ENCODE measurements at regions not wholly inside any gene's neighbourhood (a gene's known extent, or its start where the extent isn't known, plus 50 kb on each side); places are given as distances from the start of the nearest gene placed in this dataset.

DNA sequence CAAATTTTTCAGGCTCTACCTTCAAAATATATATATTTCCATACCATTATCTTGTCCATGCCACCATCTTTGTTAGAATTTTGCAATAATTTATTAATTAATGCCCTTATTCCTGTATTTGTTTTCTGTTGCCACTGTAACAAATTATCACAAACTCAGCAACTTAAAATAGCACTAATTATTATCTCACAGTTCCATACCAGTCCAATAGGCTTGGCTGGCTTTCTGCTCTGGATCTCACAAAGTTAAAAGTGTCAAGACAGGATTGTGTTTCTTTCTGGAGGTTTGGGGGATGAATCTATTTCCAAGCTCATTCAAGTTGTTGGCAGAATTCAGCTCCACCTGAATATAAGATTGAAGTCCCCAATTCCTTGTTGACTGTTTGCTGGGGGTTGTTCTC, 58.6 kb upstream of the SLC38A4 start:
- Histone ChIP-seq H3K4me3 (replicated peaks in 1 of 3) (no peak overlapping the region), H3K4me1 (no peaks in the 10 kb centered on the region), H3K36me3 (no peaks in the 10 kb centered on the region), H3K9me3 (no peaks in the 10 kb centered on the region), H3K27ac (no peak overlapping the region), H3K27me3 (no peaks in the 10 kb centered on the region)
- intact Hi-C loops (cut with DNase I) = no loop called here
- TF ChIP-seq, protein P1, sequence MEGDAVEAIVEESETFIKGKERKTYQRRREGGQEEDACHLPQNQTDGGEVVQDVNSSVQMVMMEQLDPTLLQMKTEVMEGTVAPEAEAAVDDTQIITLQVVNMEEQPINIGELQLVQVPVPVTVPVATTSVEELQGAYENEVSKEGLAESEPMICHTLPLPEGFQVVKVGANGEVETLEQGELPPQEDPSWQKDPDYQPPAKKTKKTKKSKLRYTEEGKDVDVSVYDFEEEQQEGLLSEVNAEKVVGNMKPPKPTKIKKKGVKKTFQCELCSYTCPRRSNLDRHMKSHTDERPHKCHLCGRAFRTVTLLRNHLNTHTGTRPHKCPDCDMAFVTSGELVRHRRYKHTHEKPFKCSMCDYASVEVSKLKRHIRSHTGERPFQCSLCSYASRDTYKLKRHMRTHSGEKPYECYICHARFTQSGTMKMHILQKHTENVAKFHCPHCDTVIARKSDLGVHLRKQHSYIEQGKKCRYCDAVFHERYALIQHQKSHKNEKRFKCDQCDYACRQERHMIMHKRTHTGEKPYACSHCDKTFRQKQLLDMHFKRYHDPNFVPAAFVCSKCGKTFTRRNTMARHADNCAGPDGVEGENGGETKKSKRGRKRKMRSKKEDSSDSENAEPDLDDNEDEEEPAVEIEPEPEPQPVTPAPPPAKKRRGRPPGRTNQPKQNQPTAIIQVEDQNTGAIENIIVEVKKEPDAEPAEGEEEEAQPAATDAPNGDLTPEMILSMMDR (IDR thresholded peaks at IDR 0.05) = no peak
- TF ChIP-seq POLR2A (IDR thresholded peaks at IDR 0.05) = no peak
- DNase-seq = no peak

DNA sequence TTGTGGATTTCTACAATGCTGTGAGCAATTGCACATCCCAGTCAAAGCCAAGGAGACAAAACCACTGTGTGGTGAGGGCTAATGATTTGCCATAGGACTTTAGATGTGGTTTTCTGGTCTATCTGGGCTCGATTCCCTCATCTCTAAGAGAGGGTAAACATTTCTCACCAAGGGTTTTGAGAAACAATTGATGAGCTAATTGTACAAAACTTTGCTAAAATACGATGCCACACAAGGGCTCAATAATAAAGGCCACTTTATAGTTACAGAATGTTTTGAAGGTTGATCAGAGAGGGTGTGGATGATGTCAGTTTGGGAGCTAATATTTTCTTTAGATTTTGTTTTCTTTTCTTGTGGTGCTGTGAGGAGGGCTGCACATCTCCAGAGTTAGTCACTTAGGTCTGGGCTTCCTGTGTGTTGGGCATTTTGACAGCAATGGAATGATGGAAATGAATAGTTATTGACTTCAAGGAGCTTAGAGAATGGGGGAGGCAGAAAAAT, 60.8 kb upstream of the SLC38A4 start:
- intact Hi-C loops (cut with DNase I) = no loop called here
- no peaks in the 10 kb centered on the region for H3K4me1 ChIP-seq
- no peak overlapping the region for H3K27ac ChIP-seq
- no peak overlapping the region for H3K4me3 ChIP-seq (replicated peaks in 1 of 3)
- WGBS, 2 donors = 59 to 78% methylated on average over 2 of the region's 2 CpGs
- no peak for DNase-seq
- H3K27me3 ChIP-seq = no peaks in the 10 kb centered on the region
- H3K9me3 ChIP-seq = no peaks in the 10 kb centered on the region
- TF ChIP-seq, protein P1 (IDR thresholded peaks at IDR 0.05) = no peak
- no peak for TF ChIP-seq POLR2A (IDR thresholded peaks at IDR 0.05)
- no peaks in the 10 kb centered on the region for H3K36me3 ChIP-seq

DNA sequence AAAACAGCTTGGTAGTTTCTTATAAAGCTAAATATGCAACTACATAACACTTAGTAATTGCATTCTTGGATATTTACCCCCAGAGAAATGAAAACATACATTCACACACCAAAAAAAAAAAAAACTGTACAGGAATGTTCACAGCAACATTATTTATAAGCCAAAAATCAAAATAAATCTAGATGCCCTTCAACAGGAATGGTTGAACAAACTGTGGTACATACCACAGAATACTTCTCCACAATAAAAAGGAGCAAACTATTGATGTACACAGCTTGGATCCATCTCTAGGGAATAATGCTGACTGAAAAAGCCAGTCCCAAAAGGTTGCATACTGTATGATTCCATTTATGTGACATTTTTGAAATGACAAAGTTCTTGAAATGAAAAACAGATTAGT, 62.1 kb upstream of the SLC38A4 start:
- H3K9me3 ChIP-seq = no peaks in the 10 kb centered on the region
- no peaks in the 10 kb centered on the region for H3K4me1 ChIP-seq
- no peak for DNase-seq
- TF ChIP-seq POLR2A (IDR thresholded peaks at IDR 0.05) = no peak
- TF ChIP-seq, protein P1 (IDR thresholded peaks at IDR 0.05) = no peak
- no peaks in the 10 kb centered on the region for H3K36me3 ChIP-seq
- no peak overlapping the region for H3K27ac ChIP-seq
- no peak overlapping the region for H3K4me3 ChIP-seq (replicated peaks in 1 of 3)
- no peaks in the 10 kb centered on the region for H3K27me3 ChIP-seq
- intact Hi-C loops (cut with DNase I) = no loop called here

DNA sequence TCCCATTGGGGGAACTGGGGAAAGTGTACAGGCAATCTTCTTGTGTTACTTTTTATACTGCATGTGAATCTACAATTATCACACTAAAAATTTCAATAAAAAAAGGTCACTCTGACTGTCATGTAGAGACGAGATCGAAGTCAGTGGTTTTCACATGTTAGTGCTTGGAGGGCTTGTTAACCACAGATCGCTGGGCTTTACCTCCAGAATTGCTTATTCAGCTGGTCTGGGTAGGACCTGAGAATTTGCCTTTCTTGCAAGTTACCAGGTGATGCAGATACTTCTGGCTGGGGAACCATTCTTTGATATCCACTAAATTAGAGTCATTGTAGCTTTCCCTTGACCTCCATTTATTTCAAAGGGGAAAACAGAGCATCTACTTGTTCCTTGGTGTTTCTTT, 62.8 kb upstream of the SLC38A4 start:
- WGBS, 2 donors = 87 to 92% methylated on average over 3 of the region's 3 CpGs

DNA sequence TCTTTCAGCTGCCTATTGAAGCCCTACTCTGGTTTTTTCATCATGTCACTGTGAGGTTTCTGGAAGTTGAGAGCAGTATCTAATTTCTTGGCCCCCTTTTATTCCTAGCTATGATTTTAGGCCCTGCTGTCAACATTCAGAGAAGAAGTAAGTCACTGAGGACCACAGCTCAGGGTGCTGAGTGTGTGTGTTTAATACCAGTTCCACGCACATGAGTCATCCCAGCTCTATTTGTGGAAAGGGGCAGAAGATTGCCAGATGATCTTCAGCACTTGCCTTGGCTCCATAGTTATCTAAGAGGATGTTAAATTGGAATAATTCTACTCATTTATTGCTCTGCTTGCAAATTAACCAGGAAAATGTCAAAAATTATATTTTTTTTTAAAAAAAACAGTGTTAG, 65.5 kb upstream of the SLC38A4 start:
- no peaks in the 10 kb centered on the region for H3K4me1 ChIP-seq
- no peak for TF ChIP-seq POLR2A (IDR thresholded peaks at IDR 0.05)
- TF ChIP-seq, protein P1 (IDR thresholded peaks at IDR 0.05) = no peak
- DNase-seq = no peak
- 87 to 100% methylated on average over 1 of the region's 1 CpG for WGBS, 2 donors
- H3K4me3 ChIP-seq (replicated peaks in 1 of 3) = no peak overlapping the region
- no peaks in the 10 kb centered on the region for H3K9me3 ChIP-seq
- no peaks in the 10 kb centered on the region for H3K36me3 ChIP-seq
- H3K27ac ChIP-seq = no peak overlapping the region
- intact Hi-C loops (cut with DNase I) = no loop called here
- no peaks in the 10 kb centered on the region for H3K27me3 ChIP-seq

More for the DNA sequence above, 62.8 kb upstream of the SLC38A4 start:
- H3K4me3 ChIP-seq (replicated peaks in 1 of 3) = no peak overlapping the region
- no peak for DNase-seq
- intact Hi-C loops (cut with DNase I) = no loop called here
- no peak overlapping the region for H3K27ac ChIP-seq
- H3K9me3 ChIP-seq = no peaks in the 10 kb centered on the region
- H3K36me3 ChIP-seq = no peaks in the 10 kb centered on the region
- TF ChIP-seq POLR2A (IDR thresholded peaks at IDR 0.05) = no peak
- TF ChIP-seq, protein P1 (IDR thresholded peaks at IDR 0.05) = no peak
- H3K27me3 ChIP-seq = no peaks in the 10 kb centered on the region
- no peaks in the 10 kb centered on the region for H3K4me1 ChIP-seq

Data from thyroid gland (tissue), 4 donors.